Prostate gland (tissue), 2 donors: ENCODE measurements at regions not wholly inside any gene's neighbourhood (a gene's known extent, or its start where the extent isn't known, plus 50 kb on each side); places are given as distances from the start of the nearest gene placed in this dataset.

Source experiments
- POLR2A ChIP-seq: fragments of 450-650 bp; IDR thresholded peaks from one replicate; pipeline ENCODE4 v1.6.1; 2016; ENCODE audit warnings: antibody characterized with exemption, mild to moderate bottlenecking
- POLR2AphosphoS5 ChIP-seq: sonication (generic); formaldehyde crosslinking; IDR thresholded peaks from one replicate; pipeline ENCODE4 v1.6.1; 2017; ENCODE audit warnings: antibody characterized with exemption
- TF ChIP-seq, protein P1 (sequence below), 4 experiments: fragments of 200-600 bp in 2 of 4; fragments of 450-650 bp in 2 of 4; sonication (generic) in 2 of 4; IDR thresholded peaks; 1 replicate in 3 of 4; 2 replicates in 1 of 4; pipeline ENCODE4 v1.5.1; 2016 to 2019; ENCODE audit warnings: antibody characterized with exemption in 4 of 4, mild to moderate bottlenecking in 2 of 4, moderate library complexity in 2 of 4

DNA sequence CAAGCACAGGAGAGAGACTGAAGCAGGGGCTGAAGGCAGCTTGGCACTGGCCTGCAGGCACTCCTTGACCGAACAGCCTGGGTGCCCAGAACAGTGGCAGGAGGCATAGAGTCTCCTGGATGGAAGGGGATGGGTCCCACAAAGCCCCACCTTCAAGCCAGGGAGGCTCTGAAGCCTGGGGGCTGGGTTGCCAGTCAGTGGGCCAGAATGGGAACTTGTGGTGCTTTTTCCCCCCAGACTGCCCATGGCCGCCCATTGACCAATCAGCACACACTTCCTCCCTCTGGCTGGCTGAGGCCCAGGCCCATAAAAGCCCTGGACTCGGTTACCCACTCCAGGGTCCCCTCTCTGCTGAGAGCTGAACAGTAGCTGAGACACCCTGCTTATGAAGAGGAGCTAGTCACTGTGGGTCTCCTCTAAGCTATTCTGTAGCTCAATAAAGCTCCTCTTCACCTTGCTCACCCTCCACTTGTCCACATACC is 109.6 kb downstream of the ELAPOR2 start:
- TF ChIP-seq POLR2AphosphoS5 = no peak
- TF ChIP-seq, protein P1, sequence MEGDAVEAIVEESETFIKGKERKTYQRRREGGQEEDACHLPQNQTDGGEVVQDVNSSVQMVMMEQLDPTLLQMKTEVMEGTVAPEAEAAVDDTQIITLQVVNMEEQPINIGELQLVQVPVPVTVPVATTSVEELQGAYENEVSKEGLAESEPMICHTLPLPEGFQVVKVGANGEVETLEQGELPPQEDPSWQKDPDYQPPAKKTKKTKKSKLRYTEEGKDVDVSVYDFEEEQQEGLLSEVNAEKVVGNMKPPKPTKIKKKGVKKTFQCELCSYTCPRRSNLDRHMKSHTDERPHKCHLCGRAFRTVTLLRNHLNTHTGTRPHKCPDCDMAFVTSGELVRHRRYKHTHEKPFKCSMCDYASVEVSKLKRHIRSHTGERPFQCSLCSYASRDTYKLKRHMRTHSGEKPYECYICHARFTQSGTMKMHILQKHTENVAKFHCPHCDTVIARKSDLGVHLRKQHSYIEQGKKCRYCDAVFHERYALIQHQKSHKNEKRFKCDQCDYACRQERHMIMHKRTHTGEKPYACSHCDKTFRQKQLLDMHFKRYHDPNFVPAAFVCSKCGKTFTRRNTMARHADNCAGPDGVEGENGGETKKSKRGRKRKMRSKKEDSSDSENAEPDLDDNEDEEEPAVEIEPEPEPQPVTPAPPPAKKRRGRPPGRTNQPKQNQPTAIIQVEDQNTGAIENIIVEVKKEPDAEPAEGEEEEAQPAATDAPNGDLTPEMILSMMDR (IDR thresholded peaks at IDR 0.05) = no peak
- no peak for TF ChIP-seq POLR2A
